DMS79 (cell line): ENCODE measurements at regions not wholly inside any gene's neighbourhood (a gene's known extent, or its start where the extent isn't known, plus 50 kb on each side); places are given as distances from the start of the nearest gene placed in this dataset.
A peak's percentile ranks its signal among the peaks of the same experiment; 100 is the strongest.
"Not testable (repeated sequence)": the region's sequence is repeated elsewhere in the genome, so short reads cannot be mapped to it uniquely, and the experiment has no call there.

Experiments used
- DNase-seq: peaks from one replicate; lab custom pipeline; 2025; lab: John Stamatoyannopoulos, UW

GRCh38 chr5:81826128-81826527 is 75.2 kb upstream of the SSBP2 start:
- no peak for DNase-seq

GRCh38 chr5:81825237-81825636 is 74.3 kb upstream of the SSBP2 start:
- peak; percentile 91 for DNase-seq

DNA sequence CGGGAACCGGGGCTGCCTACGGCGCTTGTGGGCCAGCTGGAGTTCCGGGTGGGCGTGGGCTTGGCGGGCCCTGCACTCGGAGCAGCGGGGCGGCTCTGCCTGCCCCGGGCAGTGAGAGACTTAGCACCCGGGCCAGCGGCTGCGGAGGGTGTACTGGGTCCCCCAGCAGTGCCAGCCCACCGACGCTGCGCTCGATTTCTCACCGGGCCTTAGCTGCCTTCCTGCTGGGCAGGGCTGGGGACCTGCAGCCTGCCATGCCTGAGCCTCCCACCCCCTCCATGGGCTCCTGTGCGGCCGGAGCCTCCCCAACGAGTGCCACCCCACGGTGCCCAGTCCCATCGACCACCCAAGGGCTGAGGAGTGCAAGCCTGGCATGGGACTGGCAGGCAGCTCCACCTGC is 72.8 kb upstream of the SSBP2 start:
- not testable (repeated sequence) for DNase-seq

DNA sequence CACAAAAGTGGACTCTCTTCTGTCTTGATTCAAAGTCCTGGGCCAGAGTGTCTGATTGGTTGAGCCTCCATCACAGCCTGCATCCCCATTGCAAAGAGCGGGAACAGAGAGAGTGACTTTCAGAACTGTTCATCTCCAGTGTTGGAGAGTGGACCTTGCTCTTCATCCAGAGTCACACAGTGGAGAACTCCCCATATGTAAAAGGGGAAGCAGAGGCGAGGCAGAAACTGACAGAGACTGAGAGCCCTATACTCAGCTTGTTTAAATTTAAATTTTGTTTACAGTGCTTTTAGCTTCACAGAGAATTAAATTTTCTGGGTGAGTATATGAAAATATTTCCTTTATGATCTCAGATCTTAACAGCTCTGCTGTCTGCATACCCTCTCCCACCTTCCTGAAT is 70.0 kb upstream of the SSBP2 start:
- DNase-seq = no peak

DNA sequence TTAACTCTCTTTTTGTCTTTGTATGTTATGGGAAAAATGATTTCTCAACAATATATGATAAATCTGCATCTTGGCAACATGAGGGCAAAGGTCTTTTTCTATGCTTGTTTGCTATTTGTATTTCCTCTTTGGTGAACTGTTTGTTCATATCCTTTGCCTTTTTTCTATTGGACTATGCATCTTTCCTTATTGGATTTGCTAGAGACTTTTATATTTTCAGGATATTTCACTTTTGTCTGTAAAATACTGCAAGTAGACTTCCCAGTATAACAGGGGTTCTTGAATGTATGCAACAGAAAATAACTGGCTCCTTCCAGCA is 69.4 kb upstream of the SSBP2 start:
- DNase-seq = no peak

- DNase-seq = no peak
These were observed 68.8 kb upstream of the SSBP2 start for GRCh38 chr5:81819556-81820317.

GRCh38 chr5:81817980-81818379 is 67.1 kb upstream of the SSBP2 start:
- no peak for DNase-seq

DNA sequence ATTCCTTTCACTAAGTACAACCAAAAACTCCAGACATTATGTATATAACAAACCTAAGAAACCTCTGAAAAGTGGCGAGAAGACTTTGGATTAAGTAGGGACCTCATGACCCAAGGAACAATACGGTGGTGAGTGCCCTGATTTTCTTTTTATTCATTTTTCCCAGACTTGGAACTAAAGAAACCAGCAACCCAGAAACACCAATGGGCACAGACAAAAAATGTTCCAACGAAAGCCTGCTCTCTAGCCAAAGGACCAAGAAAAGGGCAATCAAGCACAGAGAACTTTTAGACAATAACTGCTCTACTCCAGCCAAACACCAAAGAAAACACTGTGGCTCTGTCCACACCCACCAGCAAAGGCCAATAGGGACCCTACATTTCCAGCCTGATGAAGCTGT is 66.2 kb upstream of the SSBP2 start:
- no peak for DNase-seq

GRCh38 chr5:81815321-81815720 is 64.4 kb upstream of the SSBP2 start:
- DNase-seq = no peak

- DNase-seq = no peak
These were observed 57.2 kb upstream of the SSBP2 start for GRCh38 chr5:81808106-81808505.

- no peak for DNase-seq
These were observed 54.2 kb upstream of the SSBP2 start for GRCh38 chr5:81805086-81805485.

DNA sequence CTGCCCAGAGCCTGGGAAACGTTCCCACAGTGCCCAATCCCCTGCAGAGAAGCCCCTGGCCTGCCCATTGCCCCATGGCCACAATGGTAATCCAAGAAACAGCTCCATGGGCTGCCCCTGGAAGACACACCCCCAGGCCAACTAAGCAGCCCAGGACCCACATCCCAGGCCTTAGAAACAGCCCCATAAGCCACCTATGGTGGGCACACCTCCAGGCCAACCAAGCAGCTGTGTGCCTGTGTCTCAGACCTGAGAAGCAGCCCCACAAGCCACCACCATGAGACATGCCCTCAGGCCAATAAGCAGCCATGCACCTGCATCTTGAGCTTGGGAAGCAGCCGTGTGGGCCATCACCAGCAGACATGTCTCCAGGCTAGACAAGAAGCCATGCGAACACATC is 52.9 kb upstream of the SSBP2 start:
- no peak for DNase-seq

GRCh38 chr5:81802625-81803024 is 51.7 kb upstream of the SSBP2 start:
- DNase-seq = no peak

DNA sequence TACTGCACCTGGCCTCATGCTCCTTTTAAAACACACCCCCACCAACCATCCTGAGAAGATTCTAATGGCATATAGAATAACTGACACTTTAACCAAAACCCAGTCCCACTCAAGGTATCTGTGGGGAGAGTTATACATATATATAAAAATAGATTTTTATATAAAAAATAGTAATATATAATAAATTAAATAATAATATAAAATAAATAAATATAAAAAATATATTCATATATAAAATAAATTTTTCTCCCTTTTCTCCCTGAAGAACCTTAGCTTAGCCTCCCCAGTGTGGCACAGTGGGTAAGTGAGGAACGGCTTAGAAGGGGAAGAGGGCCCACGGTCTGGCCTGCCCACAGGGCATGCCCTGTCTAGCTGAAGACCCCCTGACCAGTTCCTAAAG is 51.1 kb upstream of the SSBP2 start:
- DNase-seq = no peak

- no peak for DNase-seq
These were observed 49.9 kb upstream of the SSBP2 start for GRCh38 chr5:81800797-81801196.
